Forelimb muscle (tissue), 1 donor: ENCODE measurements at regions not wholly inside any gene's neighbourhood (a gene's known extent, or its start where the extent isn't known, plus 50 kb on each side); places are given as distances from the start of the nearest gene placed in this dataset.

ENCODE experiments used
- DNase-seq: peaks from one replicate; pipeline ENCODE4 v3.0.0-alpha.2; 2013; ENCODE audit warnings: low read depth

DNA sequence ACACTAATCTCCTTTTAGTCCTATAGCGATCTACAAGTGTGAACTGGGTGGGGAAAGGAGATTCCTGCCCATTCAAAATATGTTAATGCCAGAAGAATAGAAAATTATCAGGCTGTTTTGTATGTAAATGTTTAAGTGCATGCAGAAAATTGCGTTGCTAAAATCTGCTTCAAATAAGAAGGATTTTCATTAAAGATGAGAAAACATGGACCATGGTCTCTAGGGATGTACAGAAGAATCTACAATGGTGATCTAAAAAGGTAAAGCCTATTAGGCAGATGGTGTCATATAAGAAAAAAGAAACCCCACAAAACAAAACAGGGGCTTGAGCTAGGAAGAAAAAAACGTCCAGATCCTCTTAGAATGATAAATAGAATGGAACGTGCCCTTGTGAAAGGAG lies 287.5 kb upstream of the ROBO1 start:
- no peak for DNase-seq

DNA sequence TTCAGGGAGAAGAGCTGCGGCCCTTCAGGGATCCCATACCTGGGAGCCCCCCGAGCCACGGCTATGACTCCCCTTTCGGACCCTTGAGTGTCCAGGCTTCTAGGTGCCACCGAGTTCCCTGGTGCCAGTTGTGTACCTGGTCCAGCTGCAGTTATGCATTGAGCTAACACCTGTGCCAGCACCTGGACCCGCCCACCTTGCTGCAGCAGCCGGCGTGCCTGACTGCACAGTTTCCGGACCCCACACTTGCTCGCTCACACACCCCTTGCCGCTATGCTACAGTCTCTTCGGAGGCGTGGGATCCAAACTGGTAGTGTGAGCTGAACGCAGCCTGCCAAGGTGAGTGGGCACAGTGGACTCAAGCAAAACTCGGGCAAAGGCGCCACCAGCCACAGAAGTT lies 284.5 kb upstream of the ROBO1 start:
- DNase-seq, result no peak

- DNase-seq, result no peak
Measured at GRCh38 chr3:80051602-80051962, 283.8 kb upstream of the ROBO1 start.

GRCh38 chr3:80050826-80051601 lies 283.2 kb upstream of the ROBO1 start:
- no peak for DNase-seq

DNA sequence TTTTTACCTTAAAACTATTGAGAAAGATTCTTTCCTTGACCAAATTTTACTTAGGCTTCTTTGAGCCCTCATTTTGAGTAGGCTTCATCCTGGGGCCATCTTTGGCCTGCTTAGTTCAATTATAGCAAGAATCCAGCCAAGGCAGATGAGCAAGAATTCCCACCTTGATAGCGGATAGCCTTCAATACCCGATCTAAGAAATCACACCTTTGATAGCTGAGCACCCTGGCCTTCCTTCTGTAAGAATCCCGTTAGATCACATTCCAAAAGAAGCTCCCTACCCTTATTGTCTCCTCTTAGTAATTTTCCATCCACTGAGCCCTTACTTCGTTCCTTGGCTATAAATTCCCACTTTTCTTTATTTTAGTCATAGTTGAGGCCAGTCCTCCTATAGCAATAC lies 275.4 kb upstream of the ROBO1 start:
- no peak for DNase-seq

GRCh38 chr3:80040067-80040466 lies 272.3 kb upstream of the ROBO1 start:
- no peak for DNase-seq

GRCh38 chr3:80036176-80036575 lies 268.4 kb upstream of the ROBO1 start:
- no peak for DNase-seq

DNA sequence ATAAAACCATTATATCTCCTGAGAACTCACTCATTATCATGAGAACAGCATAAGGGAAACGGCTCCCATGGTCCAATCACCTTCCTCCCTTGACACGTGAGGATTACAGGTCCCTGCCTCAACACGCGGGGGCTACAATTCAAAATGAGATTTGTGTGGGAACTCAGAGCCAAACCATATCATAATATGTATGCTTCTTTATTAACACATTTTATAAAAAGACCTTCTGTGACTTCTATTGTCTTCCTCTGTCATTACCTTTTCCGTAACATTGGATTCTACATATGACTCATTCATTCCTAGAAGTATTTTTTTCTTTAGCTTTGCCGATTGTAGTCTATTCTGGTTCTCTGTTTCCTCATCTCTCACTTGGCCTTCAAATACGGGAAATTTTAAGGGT lies 267.2 kb upstream of the ROBO1 start:
- no peak for DNase-seq

- no peak for DNase-seq
Measured at GRCh38 chr3:80023010-80023409, 255.2 kb upstream of the ROBO1 start.

- no peak for DNase-seq
Measured at GRCh38 chr3:80018375-80018774, 250.6 kb upstream of the ROBO1 start.

DNA sequence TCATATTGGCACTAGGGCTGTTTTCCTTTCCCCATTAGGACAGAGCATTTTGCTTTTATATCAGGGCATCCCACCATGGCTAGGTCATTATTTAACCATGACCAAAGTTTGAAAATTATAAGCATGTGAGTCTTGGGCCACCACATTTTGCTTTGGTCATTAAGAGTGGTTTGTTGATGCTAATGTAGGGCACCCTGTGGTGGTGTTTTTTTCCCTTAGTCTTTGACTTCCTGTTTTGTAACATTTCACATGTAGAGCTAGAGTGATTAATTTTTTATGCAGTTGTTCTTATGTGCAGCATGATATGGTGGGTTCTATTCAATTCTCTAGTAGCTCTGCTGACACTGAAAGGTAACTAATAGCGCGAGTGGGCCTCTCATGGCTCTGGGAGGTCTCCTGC lies 249.6 kb upstream of the ROBO1 start:
- no peak for DNase-seq

DNA sequence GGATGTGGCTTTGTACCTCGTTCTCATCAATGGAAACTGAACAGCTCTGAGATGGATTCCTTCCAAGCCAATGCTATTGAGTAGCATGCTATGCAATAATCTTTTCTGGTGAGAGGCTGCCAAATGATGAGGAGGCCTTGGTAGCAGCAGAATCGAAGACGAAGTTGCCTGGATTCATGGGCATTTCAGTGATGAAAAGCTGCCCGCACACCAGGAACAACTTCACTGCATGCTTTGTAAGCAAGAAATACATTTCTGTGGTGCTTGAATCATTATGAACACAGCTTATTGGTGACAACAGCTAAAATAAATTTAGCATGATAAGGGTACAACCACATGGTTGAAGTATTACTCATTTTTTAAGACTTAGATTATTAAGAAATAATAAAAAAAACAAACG lies 246.8 kb upstream of the ROBO1 start:
- DNase-seq, result no peak

DNA sequence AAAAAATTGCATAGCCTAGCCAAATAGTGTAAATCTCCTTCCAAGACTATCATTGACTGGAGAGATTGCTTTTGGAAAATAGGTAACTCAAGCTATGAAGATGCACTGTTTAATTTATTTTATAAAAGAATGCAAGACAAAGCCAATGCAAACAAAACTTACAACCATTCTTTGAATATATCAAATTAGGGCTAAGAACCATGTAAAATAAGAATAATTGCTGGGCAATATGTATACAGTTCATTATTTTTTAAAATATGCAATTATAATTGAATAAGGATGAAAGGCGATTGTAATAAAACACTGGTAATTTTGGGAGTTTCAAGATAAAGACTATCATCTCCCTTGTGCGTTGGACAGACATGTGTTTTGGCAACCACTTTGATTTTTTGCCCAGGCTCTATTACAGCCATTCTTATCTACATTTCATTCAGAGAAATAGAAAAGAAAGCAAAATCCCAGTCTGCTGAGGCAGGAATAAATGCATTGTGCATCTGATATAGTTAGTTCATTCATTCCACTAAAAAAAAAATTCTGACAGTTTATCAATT lies 242.3 kb upstream of the ROBO1 start:
- DNase-seq, result no peak

- DNase-seq, result no peak
Measured at GRCh38 chr3:80007522-80007921, 239.7 kb upstream of the ROBO1 start.

GRCh38 chr3:80006315-80006714 lies 238.5 kb upstream of the ROBO1 start:
- DNase-seq, result no peak

DNA sequence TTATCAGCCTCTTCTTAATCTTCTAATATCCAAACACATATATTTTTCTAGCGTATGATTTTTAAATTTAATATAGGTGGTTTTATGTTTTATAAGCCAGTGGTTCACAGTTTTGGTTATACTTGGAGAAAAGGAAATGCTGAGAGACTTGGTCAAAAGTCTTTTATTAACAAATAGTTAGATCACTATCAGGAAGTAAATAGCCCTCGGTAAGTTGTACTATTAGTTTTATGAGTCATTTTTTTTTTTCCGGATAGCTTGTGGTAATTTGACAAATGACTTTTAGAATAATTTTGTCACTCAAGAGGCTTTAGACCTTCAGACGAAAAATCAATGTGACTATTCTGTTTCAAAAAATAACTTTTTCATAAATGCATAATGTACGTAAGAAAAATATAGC lies 232.2 kb upstream of the ROBO1 start:
- no peak for DNase-seq

DNA sequence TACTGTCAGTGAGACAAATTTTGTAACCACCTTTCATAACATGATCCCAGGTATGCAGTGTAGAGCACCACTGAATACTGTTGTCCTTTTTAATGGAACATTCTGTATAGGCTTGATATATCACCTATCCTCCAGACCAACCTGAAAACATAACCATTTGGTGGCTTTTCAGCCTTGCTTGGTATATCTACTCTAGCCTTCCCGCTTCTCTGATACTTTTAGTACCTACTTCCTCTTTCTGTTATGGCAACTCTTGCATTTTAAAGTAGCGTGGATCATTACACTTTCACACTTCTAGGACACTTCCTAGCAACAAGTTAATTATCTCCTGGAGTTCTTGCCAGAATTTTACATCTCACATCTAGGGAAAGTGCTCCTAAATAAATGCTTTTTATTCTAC lies 226.6 kb upstream of the ROBO1 start:
- DNase-seq, result no peak

- DNase-seq, result no peak
Measured at GRCh38 chr3:79986338-79986737, 218.5 kb upstream of the ROBO1 start.

GRCh38 chr3:79985816-79986215 lies 218.0 kb upstream of the ROBO1 start:
- no peak for DNase-seq

DNA sequence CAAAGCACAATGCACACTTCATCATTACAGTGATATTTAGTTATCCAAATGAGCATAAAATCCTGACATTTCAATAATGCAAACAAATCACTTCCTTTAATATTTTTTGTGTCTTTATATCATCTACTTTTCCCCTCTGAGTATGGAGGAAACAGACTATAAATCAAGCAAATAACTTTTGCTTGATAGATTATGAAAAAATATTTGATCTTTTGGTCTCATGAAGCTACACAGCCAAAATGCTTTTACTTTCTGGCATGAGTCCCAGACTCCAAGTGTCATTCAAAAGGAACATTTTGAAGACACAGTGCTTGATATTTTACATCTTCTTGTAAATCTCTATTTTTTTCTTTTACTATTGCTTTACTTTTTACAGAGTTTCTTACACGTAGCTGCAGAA lies 215.3 kb upstream of the ROBO1 start:
- peak; percentile 1 for DNase-seq

DNA sequence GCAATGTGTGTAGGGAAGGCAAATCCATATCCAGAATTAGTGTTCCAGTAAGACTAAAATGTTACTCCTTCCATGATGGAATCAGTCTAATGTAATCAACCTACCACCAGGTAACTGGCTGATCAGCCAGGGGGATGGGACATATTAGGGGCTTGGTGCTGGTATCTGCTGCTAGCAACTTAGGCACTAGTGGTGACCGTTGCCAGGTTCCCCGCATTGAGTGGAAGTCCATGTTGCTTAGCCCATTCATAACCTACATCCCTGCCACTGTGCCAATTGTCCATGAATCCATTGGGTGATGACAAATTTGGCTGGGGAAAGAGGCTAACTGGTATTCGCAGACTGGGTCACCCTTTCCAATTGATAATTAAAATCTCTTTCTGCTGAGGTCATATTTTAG lies 212.2 kb upstream of the ROBO1 start:
- no peak for DNase-seq

- no peak for DNase-seq
Measured at GRCh38 chr3:79976466-79976865, 208.7 kb upstream of the ROBO1 start.

DNA sequence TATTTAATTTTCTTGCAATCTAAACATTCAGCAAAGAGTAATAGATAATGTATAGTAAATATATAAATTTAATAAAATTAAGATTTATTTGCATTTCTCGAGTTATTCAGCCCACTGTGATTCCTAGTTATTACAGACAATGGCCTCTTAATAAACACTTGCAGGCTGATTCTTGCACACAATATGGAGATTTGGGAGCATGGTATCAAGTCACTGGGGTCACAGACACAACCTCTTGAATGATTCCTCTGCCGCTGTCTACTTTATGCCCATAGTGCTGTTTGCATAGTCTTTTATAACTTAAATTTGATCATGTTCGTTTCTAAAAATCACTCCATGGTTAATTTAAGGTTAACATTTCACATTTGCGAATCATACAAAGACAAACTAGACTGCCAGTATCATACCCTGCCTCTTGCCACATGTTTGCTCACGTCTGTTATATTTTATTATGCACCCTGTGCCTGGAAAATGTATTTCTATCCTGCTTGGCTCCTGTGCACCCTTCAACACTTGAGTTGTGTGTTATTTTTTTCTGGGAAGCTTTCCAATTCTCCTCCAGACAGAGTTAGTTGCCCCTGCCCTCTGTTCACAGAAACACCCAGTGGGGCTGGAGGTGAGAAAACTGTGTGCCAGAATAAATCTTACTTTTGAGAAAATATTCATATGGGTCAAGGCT lies 206.3 kb upstream of the ROBO1 start:
- DNase-seq, result no peak
